IMR-90 (cell line): ENCODE measurements at regions not wholly inside any gene's neighbourhood (a gene's known extent, or its start where the extent isn't known, plus 50 kb on each side); places are given as distances from the start of the nearest gene placed in this dataset.

ENCODE experiments used
- ATAC-seq: fragments of 200-7000 bp; cut with Tn5 transposase; 2 replicates; pipeline ENCODE4 v1.9.1; 2020; ENCODE audit warnings: low read depth, mild to moderate bottlenecking, moderate library complexity
- BruUV-seq: library from RNA; stranded (reverse); fragments of 400-500 nt; replicated peaks from 2 replicates; lab custom pipeline; 2021; lab: Mats Ljungman, UMichigan
- CTCF ChIA-PET: fragments of 300-600 bp; formaldehyde crosslinking; extraction: SDS; loops from one replicate; lab custom pipeline; 2021; ENCODE audit warnings: antibody characterized with exemption; lab: Yijun Ruan, JAX
- POLR2A ChIA-PET: fragments of 300-600 bp; sonication (Branson Sonifier 250); formaldehyde crosslinking; loops from one replicate; lab custom pipeline; 2022; ENCODE audit warnings: antibody characterized with exemption; ENCODE audit not compliant: unreplicated experiment; lab: Charles Lee
- DNase-seq: peaks from one replicate; pipeline ENCODE4 v3.0.0; 2013
- H2AFZ ChIP-seq: replicated peaks from 2 replicates; pipeline ENCODE3; 2013; ENCODE audit warnings: low read length, mild to moderate bottlenecking; ENCODE audit not compliant: poor library complexity
- H2AK5ac ChIP-seq: 2 replicates; pipeline ENCODE4 v1.6.1; 2013; ENCODE audit warnings: low read depth, low read length, inconsistent platforms
- H2AK9ac ChIP-seq: replicated peaks from 2 replicates; pipeline ENCODE3; 2013; ENCODE audit warnings: mild to moderate bottlenecking, low read depth, low read length, moderate library complexity; ENCODE audit not compliant: poor library complexity
- H2BK120ac ChIP-seq: 2 replicates; pipeline ENCODE4 v1.6.1; 2013; ENCODE audit warnings: low read depth, low read length, inconsistent platforms
- H2BK15ac ChIP-seq: 3 replicates; pipeline ENCODE4 v1.6.1; 2013; ENCODE audit warnings: low read depth, low read length, inconsistent platforms
- H2BK20ac ChIP-seq: 2 replicates; pipeline ENCODE4 v1.6.1; 2013; ENCODE audit warnings: low read depth, mild to moderate bottlenecking, inconsistent platforms, low read length, moderate library complexity
- H2BK5ac ChIP-seq: 2 replicates; pipeline ENCODE4 v1.6.1; 2013; ENCODE audit warnings: mild to moderate bottlenecking, low read depth, low read length, inconsistent platforms; ENCODE audit not compliant: poor library complexity, severe bottlenecking
- H3K14ac ChIP-seq: replicated peaks from 2 replicates; pipeline ENCODE4 v1.6.1; 2013; ENCODE audit warnings: low read depth, low read length, inconsistent platforms
- H3K18ac ChIP-seq: 2 replicates; pipeline ENCODE4 v1.6.1; 2013; ENCODE audit warnings: low read depth, low read length, control low read depth
- H3K23ac ChIP-seq: 2 replicates; pipeline ENCODE4 v1.6.1; 2013; ENCODE audit warnings: low read depth, low read length, inconsistent platforms
- H3K27ac ChIP-seq: 2 replicates; pipeline ENCODE4 v1.5.1; 2013; ENCODE audit warnings: mild to moderate bottlenecking, control low read depth, low read length; ENCODE audit not compliant: insufficient read depth
- H3K27me3 ChIP-seq: 2 replicates; pipeline ENCODE4 v1.6.1; 2013; ENCODE audit warnings: low read length; ENCODE audit not compliant: control insufficient read depth, insufficient read depth
- H3K36me3 ChIP-seq: 2 replicates; pipeline ENCODE4 v1.6.1; 2013; ENCODE audit warnings: low read length, mixed read lengths; ENCODE audit not compliant: control insufficient read depth, insufficient read depth
- H3K4ac ChIP-seq: 2 replicates; pipeline ENCODE4 v1.6.1; 2013; ENCODE audit warnings: low read depth, low read length, inconsistent platforms
- H3K4me1 ChIP-seq: 2 replicates; pipeline ENCODE4 v1.6.1; 2013; ENCODE audit warnings: low read length, mixed read lengths; ENCODE audit not compliant: control insufficient read depth, insufficient read depth
- H3K4me2 ChIP-seq: 2 replicates; pipeline ENCODE4 v1.6.1; 2013; ENCODE audit warnings: low read depth, mild to moderate bottlenecking, control low read depth, low read length, moderate library complexity
- H3K4me3 ChIP-seq: 2 replicates; pipeline ENCODE4 v1.5.1; 2013; ENCODE audit warnings: low read depth, mild to moderate bottlenecking, control low read depth, low read length, moderate library complexity; ENCODE audit not compliant: insufficient read depth
- H3K56ac ChIP-seq: 2 replicates; pipeline ENCODE4 v1.6.1; 2013; ENCODE audit warnings: low read length, inconsistent platforms; ENCODE audit not compliant: insufficient read depth; ENCODE audit errors: extremely low read depth
- H3K79me1 ChIP-seq, 2 experiments: 2 replicates each; pipeline ENCODE4 v1.6.1; 2013; ENCODE audit warnings: low read length in 2 of 2, inconsistent platforms in 1 of 2, low read depth in 1 of 2
- H3K9ac ChIP-seq: 2 replicates; pipeline ENCODE4 v1.6.1; 2013; ENCODE audit warnings: low read depth, low read length, control low read depth
- H3K9me1 ChIP-seq: 2 replicates; pipeline ENCODE4 v1.6.1; 2013; ENCODE audit warnings: low read length, inconsistent platforms; ENCODE audit not compliant: insufficient read depth
- H3K9me3 ChIP-seq: 2 replicates; pipeline ENCODE4 v1.6.1; 2013; ENCODE audit warnings: low read length; ENCODE audit not compliant: control insufficient read depth, insufficient read depth
- H4K20me1 ChIP-seq: 2 replicates; pipeline ENCODE4 v1.6.1; 2013; ENCODE audit warnings: low read length, inconsistent platforms; ENCODE audit not compliant: insufficient read depth
- H4K5ac ChIP-seq: 2 replicates; pipeline ENCODE4 v1.6.1; 2013; ENCODE audit warnings: mild to moderate bottlenecking, low read depth, low read length, control low read depth
- H4K8ac ChIP-seq, 2 experiments: 2 replicates each; pipeline ENCODE4 v1.6.1; 2013; ENCODE audit warnings: low read depth in 2 of 2, low read length in 2 of 2, control low read depth in 1 of 2, inconsistent platforms in 1 of 2
- H4K91ac ChIP-seq: 2 replicates; pipeline ENCODE4 v1.6.1; 2013; ENCODE audit warnings: low read depth, low read length, inconsistent platforms; ENCODE audit not compliant: insufficient read depth
- BHLHE40 ChIP-seq: fragments of 150-350 bp; IDR thresholded peaks from 2 replicates; pipeline ENCODE4 v1.6.1; 2016; ENCODE audit warnings: mild to moderate bottlenecking, low read depth, low read length
- CHD1 ChIP-seq: IDR thresholded peaks from 2 replicates; pipeline ENCODE4 v1.6.1; 2012; ENCODE audit warnings: low read depth, low read length, improper control_type of control experiment
- ELK1 ChIP-seq: fragments of 150-350 bp; IDR thresholded peaks from 2 replicates; pipeline ENCODE4 v1.6.1; 2016; ENCODE audit warnings: low read depth, mild to moderate bottlenecking, low read length, moderate library complexity, borderline replicate concordance
- FOS ChIP-seq: fragments of 150-350 bp; IDR thresholded peaks from 2 replicates; pipeline ENCODE4 v1.6.1; 2016; ENCODE audit warnings: low read depth, low read length
- MAFK ChIP-seq: IDR thresholded peaks from 2 replicates; pipeline ENCODE4 v1.6.1; 2012; ENCODE audit warnings: low read depth, low read length, improper control_type of control experiment
- MAZ ChIP-seq: IDR thresholded peaks from 2 replicates; pipeline ENCODE4 v1.6.1; 2012; ENCODE audit warnings: low read depth, mild to moderate bottlenecking, low read length, improper control_type of control experiment, moderate library complexity, borderline replicate concordance
- MXI1 ChIP-seq: IDR thresholded peaks from 2 replicates; pipeline ENCODE4 v1.6.1; 2012; ENCODE audit warnings: low read depth, mild to moderate bottlenecking, low read length, moderate library complexity, borderline replicate concordance
- NFE2L2 ChIP-seq: fragments of 150-350 bp; IDR thresholded peaks from 2 replicates; pipeline ENCODE4 v1.6.1; 2016; ENCODE audit warnings: low read depth, mild to moderate bottlenecking, low read length
- POLR2A ChIP-seq: IDR thresholded peaks from 2 replicates; pipeline ENCODE4 v1.6.1; 2012; ENCODE audit warnings: mild to moderate bottlenecking, low read depth, low read length
- RAD21 ChIP-seq: IDR thresholded peaks from 2 replicates; pipeline ENCODE4 v1.6.1; 2012; ENCODE audit warnings: low read length, improper control_type of control experiment
- RCOR1 ChIP-seq: IDR thresholded peaks from 2 replicates; pipeline ENCODE4 v1.6.1; 2012; ENCODE audit warnings: mild to moderate bottlenecking, low read length, improper control_type of control experiment; ENCODE audit not compliant: insufficient replicate concordance
- RFX5 ChIP-seq: IDR thresholded peaks from 2 replicates; pipeline ENCODE4 v1.8.0; 2012; ENCODE audit warnings: low read depth, mild to moderate bottlenecking, low read length, moderate library complexity
- SMC3 ChIP-seq: fragments of 150-350 bp; IDR thresholded peaks from 2 replicates; pipeline ENCODE4 v1.6.1; 2016; ENCODE audit warnings: low read depth, mild to moderate bottlenecking, antibody characterized with exemption, low read length, moderate library complexity
- WGBS, 2 experiments: methylation state at CpG; one replicate each; pipeline versions ENCODE4 v1.1.5 to v1.1.7; 2013; ENCODE audit warnings: missing lambda C conversion rate in 2 of 2; ENCODE audit not compliant: insufficient read length in 1 of 2; ENCODE audit errors: extremely low coverage in 2 of 2; 5-methylcytosine and 5-hydroxymethylcytosine counted together
- dilution Hi-C: fragments of 300-500 bp; cut with HindIII; formaldehyde crosslinking; loops from one replicate; pipeline ENCODE4 v1.14.3; 2018; ENCODE audit warnings: low sequenced_read_pairs; ENCODE audit not compliant: unreplicated experiment
- in situ Hi-C: fragments of 300-500 bp; cut with MboI; formaldehyde crosslinking; loops from 3 replicates; pipeline ENCODE4 v1.14.3; 2019; ENCODE audit warnings: low sequenced_read_pairs, inconsistent platforms, mixed read lengths
- intact Hi-C: fragments of 100-400 bp; cut with micrococcal nuclease; formaldehyde crosslinking; loops from 2 replicates; pipeline ENCODE4 v1.10.0; 2022
- TF ChIP-seq, protein P1 (sequence below): fragments of 150-350 bp; IDR thresholded peaks from 2 replicates; pipeline ENCODE4 v1.6.1; 2017; ENCODE audit warnings: mild to moderate bottlenecking, antibody characterized with exemption, low read length, low read depth
- TF ChIP-seq, protein P2 (sequence below): conservative IDR thresholded peaks from 2 replicates; pipeline ENCODE4 v1.5.1; 2012; ENCODE audit warnings: mild to moderate bottlenecking, low read depth, low read length, improper control_type of control experiment

DNA sequence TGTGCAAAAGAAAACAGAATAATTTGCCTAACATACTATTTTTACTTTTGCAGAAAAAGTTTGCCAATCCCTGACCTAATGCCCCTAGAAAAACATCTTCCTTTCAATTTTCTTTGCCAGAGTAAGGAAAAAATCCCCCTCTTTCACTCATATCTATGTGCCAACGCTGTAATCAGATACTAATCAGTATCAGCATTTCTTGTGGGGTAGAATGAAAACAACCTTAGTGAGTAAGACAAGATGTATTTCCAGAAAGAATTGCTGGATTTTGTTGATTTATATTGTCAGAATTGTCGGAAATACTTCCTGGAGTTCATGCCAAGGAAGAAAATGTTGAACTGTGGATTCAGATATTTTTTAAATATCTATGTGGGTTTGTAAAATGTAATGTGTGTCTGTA, 1893.8 kb downstream of the NCAM2 start:
- Histone ChIP-seq H2BK15ac (no peak overlapping the region), H3K27me3 (no peaks in the 10 kb centered on the region), H4K20me1 (no peaks in the 10 kb centered on the region), H4K91ac (no peak overlapping the region), H2AK9ac (no peak overlapping the region), H2AFZ (no peak overlapping the region), H3K23ac (no peak overlapping the region), H3K9me1 (no peaks in the 10 kb centered on the region), H3K36me3 (no peaks in the 10 kb centered on the region), H3K4ac (no peak overlapping the region), H3K79me1 (no peaks in the 10 kb centered on the region), H3K9ac (no peak overlapping the region), H2BK20ac (no peak overlapping the region), H3K4me2 (no peak overlapping the region), H3K18ac (no peak overlapping the region), H4K8ac (no peak overlapping the region), H4K5ac (no peak overlapping the region), H2BK5ac (no peak overlapping the region), H3K27ac (no peak overlapping the region), H3K14ac (no peak overlapping the region), H3K9me3 (no peaks in the 10 kb centered on the region), H3K56ac (no peak overlapping the region), H2AK5ac (no peak overlapping the region), H2BK120ac (no peak overlapping the region), H3K4me1 (no peaks in the 10 kb centered on the region), H3K4me3 (no peak overlapping the region)
- dilution Hi-C loops: no loop called here
- ATAC-seq (no peak), DNase-seq (no peak)
- BruUV-seq: no TSS peak
- CTCF ChIA-PET: no interaction called here
- TF ChIP-seq MXI1 (no peak), NFE2L2 (no peak), SMC3 (no peak), POLR2A (no peak), BHLHE40 (no peak), RCOR1 (no peak), FOS (no peak), MAFK (no peak), RAD21 (no peak), RFX5 (no peak), CHD1 (no peak), ELK1 (no peak), MAZ (no peak)
- TF ChIP-seq, protein P1, sequence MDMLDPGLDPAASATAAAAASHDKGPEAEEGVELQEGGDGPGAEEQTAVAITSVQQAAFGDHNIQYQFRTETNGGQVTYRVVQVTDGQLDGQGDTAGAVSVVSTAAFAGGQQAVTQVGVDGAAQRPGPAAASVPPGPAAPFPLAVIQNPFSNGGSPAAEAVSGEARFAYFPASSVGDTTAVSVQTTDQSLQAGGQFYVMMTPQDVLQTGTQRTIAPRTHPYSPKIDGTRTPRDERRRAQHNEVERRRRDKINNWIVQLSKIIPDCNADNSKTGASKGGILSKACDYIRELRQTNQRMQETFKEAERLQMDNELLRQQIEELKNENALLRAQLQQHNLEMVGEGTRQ: no peak
- TF ChIP-seq, protein P2, sequence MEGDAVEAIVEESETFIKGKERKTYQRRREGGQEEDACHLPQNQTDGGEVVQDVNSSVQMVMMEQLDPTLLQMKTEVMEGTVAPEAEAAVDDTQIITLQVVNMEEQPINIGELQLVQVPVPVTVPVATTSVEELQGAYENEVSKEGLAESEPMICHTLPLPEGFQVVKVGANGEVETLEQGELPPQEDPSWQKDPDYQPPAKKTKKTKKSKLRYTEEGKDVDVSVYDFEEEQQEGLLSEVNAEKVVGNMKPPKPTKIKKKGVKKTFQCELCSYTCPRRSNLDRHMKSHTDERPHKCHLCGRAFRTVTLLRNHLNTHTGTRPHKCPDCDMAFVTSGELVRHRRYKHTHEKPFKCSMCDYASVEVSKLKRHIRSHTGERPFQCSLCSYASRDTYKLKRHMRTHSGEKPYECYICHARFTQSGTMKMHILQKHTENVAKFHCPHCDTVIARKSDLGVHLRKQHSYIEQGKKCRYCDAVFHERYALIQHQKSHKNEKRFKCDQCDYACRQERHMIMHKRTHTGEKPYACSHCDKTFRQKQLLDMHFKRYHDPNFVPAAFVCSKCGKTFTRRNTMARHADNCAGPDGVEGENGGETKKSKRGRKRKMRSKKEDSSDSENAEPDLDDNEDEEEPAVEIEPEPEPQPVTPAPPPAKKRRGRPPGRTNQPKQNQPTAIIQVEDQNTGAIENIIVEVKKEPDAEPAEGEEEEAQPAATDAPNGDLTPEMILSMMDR: no peak
- intact Hi-C loops: no loop called here
- in situ Hi-C loops: loop anchor here (25.0 kb wide), 1 partner anchor 105 kb away; no protein-coding TSS in a partner anchor
- POLR2A ChIA-PET: no interaction called here
- no CpG with 5 or more reads among the region's 2 CpGs for WGBS, 2 experiments
